Sigmoid colon (tissue), 6 donors: ENCODE measurements at regions not wholly inside any gene's neighbourhood (a gene's known extent, or its start where the extent isn't known, plus 50 kb on each side); places are given as distances from the start of the nearest gene placed in this dataset.

ENCODE experiments used
- DNase-seq: peaks from one replicate; pipeline ENCODE4 v3.0.0-alpha.2; 2019
- H3K27ac ChIP-seq, 4 donors: fragments of 200-600 bp; sonication (generic); one replicate each; pipeline ENCODE4 v1.5.1; 2016 to 2019; ENCODE audit warnings: mild to moderate bottlenecking in 1 of 4
- H3K27me3 ChIP-seq, 3 donors: fragments of 200-600 bp; sonication (generic); one replicate each; pipeline ENCODE4 v1.5.1; 2019; ENCODE audit warnings: mild to moderate bottlenecking in 1 of 3
- H3K36me3 ChIP-seq, 4 donors: fragments of 200-600 bp; sonication (generic); one replicate each; pipeline ENCODE4 v1.5.1; 2016 to 2019
- H3K4me1 ChIP-seq, 4 donors: fragments of 200-600 bp; sonication (generic); one replicate each; pipeline ENCODE4 v1.5.1; 2017 to 2019
- H3K4me3 ChIP-seq, 4 donors: fragments of 200-600 bp; sonication (generic); one replicate each; pipeline ENCODE4 v1.5.1; 2017 to 2019; ENCODE audit warnings: mild to moderate bottlenecking in 2 of 4, moderate library complexity in 1 of 4
- H3K9me3 ChIP-seq, 4 donors: fragments of 200-600 bp in 3 of 4; sonication (generic) in 3 of 4; one replicate each; pipeline versions ENCODE4 v1.5.1 to v1.6.1; 2013 to 2019
- EP300 ChIP-seq, 4 donors: sonication (generic); formaldehyde crosslinking; IDR thresholded peaks; one replicate each; pipeline ENCODE4 v1.6.1; 2017; ENCODE audit warnings: antibody characterized with exemption in 4 of 4
- POLR2A ChIP-seq, 2 donors: fragments of 450-650 bp; IDR thresholded peaks; one replicate each; pipeline ENCODE4 v1.6.1; 2016; ENCODE audit warnings: antibody characterized with exemption in 2 of 2, mild to moderate bottlenecking in 2 of 2, moderate library complexity in 2 of 2
- POLR2AphosphoS5 ChIP-seq, 4 donors: sonication (generic); formaldehyde crosslinking; IDR thresholded peaks; one replicate each; pipeline ENCODE4 v1.6.1; 2017; ENCODE audit warnings: antibody characterized with exemption in 4 of 4
- WGBS, 2 donors: extraction: QIAGEN DNeasy Blood & Tissue Kit; methylation state at CpG; one replicate each; pipeline ENCODE4 v1.1.7; 2013; 5-methylcytosine and 5-hydroxymethylcytosine counted together
- intact Hi-C: fragments of 100-400 bp; cut with DNase I; formaldehyde crosslinking; loops from one replicate; pipeline ENCODE4 v1.15.1; 2023
- TF ChIP-seq, protein P1 (sequence below), 4 experiments: fragments of 450-650 bp in 3 of 4; fragments of 200-600 bp in 1 of 4; IDR thresholded peaks; one replicate each; pipeline ENCODE4 v1.5.1; 2016 to 2019; ENCODE audit warnings: antibody characterized with exemption in 4 of 4, mild to moderate bottlenecking in 3 of 4, moderate library complexity in 2 of 4
- donor health status: healthy with polysubstance abuse.
- donor health status: healthy.

DNA sequence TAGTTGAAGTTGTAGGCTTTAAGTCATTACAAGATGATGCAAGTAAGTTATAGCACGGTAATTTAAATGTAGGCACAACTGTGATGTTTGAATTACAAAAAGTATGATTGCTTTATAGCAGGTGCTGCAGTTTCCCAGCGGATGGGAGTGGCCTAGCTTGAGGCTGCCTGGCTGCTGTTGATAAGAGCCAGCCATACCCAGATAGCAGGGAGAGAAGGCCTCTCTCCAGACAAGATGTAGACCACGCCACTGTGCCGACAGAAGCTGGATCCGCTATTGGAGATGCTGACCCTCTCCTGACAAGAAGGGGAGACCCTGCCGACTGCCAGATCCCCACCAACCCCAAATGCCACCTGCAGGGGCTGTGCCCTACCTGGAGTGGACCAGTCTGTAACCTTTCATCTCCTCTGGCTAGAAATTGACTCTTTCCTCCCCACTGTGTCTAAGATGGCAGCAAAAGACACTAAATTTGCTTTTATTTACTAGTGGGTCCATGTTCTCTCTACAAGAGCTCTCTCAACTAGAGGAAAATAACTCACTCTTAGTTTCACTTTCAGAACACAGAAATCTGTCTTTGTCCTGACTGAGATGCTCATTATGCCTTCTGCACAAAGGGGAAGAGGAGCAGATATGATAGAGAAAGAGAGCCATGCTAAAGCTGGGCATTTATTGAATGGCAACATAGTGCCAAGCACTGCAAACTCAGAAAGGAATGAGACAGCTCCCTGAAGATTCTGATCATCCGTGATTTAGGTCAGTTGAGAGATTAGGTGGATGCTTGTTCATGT lies 127.9 kb downstream of the URB2 start:
- Histone ChIP-seq H3K9me3 (peaks cover 0 to 10% (median 2%) of the 10 kb centered on the region in 4 donors), H3K27me3 (no peaks in the 10 kb centered on the region), H3K27ac (no peak overlapping the region), H3K36me3 (no peaks in the 10 kb centered on the region), H3K4me3 (no peak overlapping the region), H3K4me1 (no peaks in the 10 kb centered on the region)
- DNase-seq: no peak
- TF ChIP-seq EP300 (IDR thresholded peaks at IDR 0.05) (no peak), POLR2AphosphoS5 (IDR thresholded peaks at IDR 0.05) (no peak), POLR2A (IDR thresholded peaks at IDR 0.05) (no peak)
- TF ChIP-seq, protein P1, sequence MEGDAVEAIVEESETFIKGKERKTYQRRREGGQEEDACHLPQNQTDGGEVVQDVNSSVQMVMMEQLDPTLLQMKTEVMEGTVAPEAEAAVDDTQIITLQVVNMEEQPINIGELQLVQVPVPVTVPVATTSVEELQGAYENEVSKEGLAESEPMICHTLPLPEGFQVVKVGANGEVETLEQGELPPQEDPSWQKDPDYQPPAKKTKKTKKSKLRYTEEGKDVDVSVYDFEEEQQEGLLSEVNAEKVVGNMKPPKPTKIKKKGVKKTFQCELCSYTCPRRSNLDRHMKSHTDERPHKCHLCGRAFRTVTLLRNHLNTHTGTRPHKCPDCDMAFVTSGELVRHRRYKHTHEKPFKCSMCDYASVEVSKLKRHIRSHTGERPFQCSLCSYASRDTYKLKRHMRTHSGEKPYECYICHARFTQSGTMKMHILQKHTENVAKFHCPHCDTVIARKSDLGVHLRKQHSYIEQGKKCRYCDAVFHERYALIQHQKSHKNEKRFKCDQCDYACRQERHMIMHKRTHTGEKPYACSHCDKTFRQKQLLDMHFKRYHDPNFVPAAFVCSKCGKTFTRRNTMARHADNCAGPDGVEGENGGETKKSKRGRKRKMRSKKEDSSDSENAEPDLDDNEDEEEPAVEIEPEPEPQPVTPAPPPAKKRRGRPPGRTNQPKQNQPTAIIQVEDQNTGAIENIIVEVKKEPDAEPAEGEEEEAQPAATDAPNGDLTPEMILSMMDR (IDR thresholded peaks at IDR 0.05): no peak
- intact Hi-C loops: no loop called here
- WGBS, 2 donors: 22 to 40% methylated on average over 7 of the region's 7 CpGs

DNA sequence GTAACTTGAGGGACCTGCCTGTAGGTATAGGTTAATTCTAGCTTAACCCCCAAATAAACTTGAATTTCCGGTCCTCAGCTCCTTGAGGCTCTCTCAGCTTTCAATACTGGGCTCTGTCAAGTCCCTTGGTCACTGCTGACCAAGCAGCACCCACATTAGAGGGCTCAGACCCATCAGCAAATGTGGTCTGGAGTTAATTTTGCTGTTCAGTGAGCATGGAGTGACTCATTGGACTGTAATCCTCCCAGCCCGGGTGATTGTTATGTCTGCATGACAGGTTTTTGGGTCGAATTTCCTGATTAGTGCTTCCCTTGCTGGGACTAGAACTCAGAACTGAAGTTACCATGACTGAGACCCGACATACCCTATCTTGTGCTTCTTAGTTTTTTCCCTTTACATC lies 130.6 kb downstream of the URB2 start:
- Histone ChIP-seq H3K4me3 (no peak overlapping the region), H3K9me3 (peaks cover 0 to 10% (median 2%) of the 10 kb centered on the region in 4 donors), H3K27ac (no peak overlapping the region), H3K4me1 (no peaks in the 10 kb centered on the region), H3K36me3 (no peaks in the 10 kb centered on the region), H3K27me3 (no peaks in the 10 kb centered on the region)
- WGBS, 2 donors: 78 to 79% methylated on average over 4 of the region's 4 CpGs
- no peak for TF ChIP-seq POLR2A (IDR thresholded peaks at IDR 0.05)
- TF ChIP-seq POLR2AphosphoS5 (IDR thresholded peaks at IDR 0.05): no peak
- no peak for TF ChIP-seq EP300 (IDR thresholded peaks at IDR 0.05)
- TF ChIP-seq, protein P1 (IDR thresholded peaks at IDR 0.05): no peak
- intact Hi-C loops: no loop called here
- DNase-seq: no peak

DNA sequence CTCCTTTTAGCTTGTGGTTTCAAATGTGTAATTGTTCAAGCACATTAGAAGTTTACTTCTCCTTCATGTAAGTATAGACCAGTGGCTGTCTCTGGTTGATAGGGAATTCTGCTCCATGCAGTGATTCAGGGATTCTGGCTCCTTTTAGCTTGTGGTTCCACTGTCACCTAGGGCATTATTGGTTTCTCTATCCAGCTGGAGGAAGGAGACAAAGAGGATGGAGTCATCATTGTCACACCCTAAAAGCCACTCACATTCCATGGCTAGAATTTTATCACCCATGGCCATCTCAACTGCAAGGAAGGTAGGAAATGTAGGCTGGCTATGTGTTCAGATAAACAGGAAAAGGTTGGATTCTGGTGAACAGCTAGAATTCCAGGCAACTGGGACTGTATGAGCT lies 131.2 kb downstream of the URB2 start:
- Histone ChIP-seq H3K9me3 (peaks cover 0 to 10% (median 2%) of the 10 kb centered on the region in 4 donors), H3K36me3 (no peaks in the 10 kb centered on the region), H3K27me3 (no peaks in the 10 kb centered on the region), H3K4me1 (no peaks in the 10 kb centered on the region), H3K27ac (no peak overlapping the region), H3K4me3 (no peak overlapping the region)
- DNase-seq: no peak
- intact Hi-C loops: no loop called here
- TF ChIP-seq EP300 (IDR thresholded peaks at IDR 0.05): no peak
- TF ChIP-seq POLR2AphosphoS5 (IDR thresholded peaks at IDR 0.05): no peak
- TF ChIP-seq POLR2A (IDR thresholded peaks at IDR 0.05): no peak

DNA sequence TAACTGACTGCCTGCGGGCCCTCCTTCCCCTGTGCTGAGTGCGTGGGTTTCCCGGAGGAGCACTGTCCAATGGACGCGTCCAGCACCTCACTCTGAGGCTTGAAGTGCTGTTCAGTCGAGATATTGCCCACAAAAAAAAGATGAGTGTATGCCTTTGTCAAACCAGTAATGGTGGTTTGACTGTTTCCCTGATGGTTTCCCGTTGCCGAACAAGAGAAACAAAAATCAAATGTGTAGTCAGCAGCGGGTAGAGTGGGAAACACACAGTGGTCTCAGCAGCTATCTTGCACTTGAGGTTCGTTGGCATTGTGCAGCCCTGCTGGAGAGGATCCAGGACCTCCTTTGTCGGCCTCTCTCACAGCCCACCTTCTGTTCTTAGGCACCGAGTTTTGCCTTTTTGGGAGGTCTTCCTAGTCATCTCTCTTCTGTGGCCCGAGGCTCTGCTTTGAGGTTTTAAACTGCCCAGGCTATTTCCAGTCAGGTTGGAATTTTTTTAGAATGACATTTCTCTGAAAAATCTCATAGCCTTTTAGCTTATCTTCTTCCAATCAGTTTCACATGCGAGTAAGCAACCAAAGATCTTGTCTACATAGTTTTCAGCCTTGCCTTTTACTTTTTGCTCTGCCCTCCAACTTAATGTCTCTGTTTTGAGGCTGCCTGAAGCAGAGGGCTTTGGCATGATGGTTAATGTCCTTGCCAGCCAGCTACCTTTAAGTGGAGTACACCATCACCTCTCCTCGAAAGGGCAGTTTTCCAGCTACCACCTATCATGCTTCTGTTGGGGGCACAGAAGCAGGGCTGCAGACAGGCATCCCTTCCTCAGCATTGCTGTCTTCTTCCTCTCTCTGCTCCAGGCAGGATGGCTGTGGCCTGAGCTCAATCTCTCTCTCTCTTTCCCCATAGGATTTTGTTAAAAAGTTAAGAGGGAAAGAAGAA lies 132.3 kb downstream of the URB2 start:
- intact Hi-C loops: no loop called here
- TF ChIP-seq EP300 (IDR thresholded peaks at IDR 0.05): no peak

DNA sequence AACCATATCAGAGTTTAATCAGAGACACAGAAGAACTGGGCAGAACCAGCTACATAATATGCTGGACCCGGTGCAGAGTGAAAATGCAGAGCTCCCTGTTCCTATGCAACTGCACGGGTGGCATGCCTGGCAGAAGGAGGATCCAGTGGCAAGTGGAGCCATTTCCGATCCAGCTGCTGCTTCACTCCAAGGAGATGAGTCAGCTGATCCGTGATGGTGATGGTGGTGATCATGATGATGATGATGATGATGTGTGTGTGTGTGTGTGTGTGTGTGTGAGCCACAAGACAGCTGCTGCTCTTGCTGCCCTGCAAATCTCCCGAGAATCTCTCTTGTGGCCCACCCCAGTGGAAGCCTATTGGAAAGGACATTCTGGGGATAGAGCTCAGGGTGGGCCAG lies 133.0 kb downstream of the URB2 start:
- no peak for TF ChIP-seq POLR2A (IDR thresholded peaks at IDR 0.05)
- TF ChIP-seq, protein P1 (IDR thresholded peaks at IDR 0.05): no peak
- no peak for TF ChIP-seq EP300 (IDR thresholded peaks at IDR 0.05)
- TF ChIP-seq POLR2AphosphoS5 (IDR thresholded peaks at IDR 0.05): no peak
- peaks cover 0 to 10% (median 2%) of the 10 kb centered on the region in 4 donors for H3K9me3 ChIP-seq
- H3K27ac ChIP-seq: no peak overlapping the region
- no peaks in the 10 kb centered on the region for H3K36me3 ChIP-seq
- H3K4me1 ChIP-seq: no peaks in the 10 kb centered on the region
- H3K4me3 ChIP-seq: no peak overlapping the region
- H3K27me3 ChIP-seq: no peaks in the 10 kb centered on the region
- DNase-seq: no peak
- 91 to 94% methylated on average over 5 of the region's 5 CpGs for WGBS, 2 donors
- intact Hi-C loops: no loop called here

More for the DNA sequence above, 132.3 kb downstream of the URB2 start:
- no peak overlapping the region for H3K4me3 ChIP-seq
- H3K36me3 ChIP-seq: no peaks in the 10 kb centered on the region
- H3K9me3 ChIP-seq: peaks cover 0 to 10% (median 2%) of the 10 kb centered on the region in 4 donors
- no peak overlapping the region for H3K27ac ChIP-seq
- WGBS, 2 donors: 88 to 92% methylated on average over 15 of the region's 15 CpGs
- H3K4me1 ChIP-seq: no peaks in the 10 kb centered on the region
- no peak for DNase-seq
- H3K27me3 ChIP-seq: no peaks in the 10 kb centered on the region
